Nephron progenitor cell (in vitro differentiated cells): ENCODE measurements at regions not wholly inside any gene's neighbourhood (a gene's known extent, or its start where the extent isn't known, plus 50 kb on each side); places are given as distances from the start of the nearest gene placed in this dataset.

ENCODE experiments used
- DNase-seq: peaks from one replicate; pipeline ENCODE4 v3.0.0; 2021
- H3K27ac Mint-ChIP-seq: 2 replicates; pipeline ENCODE4 v1.8.0; 2021; ENCODE audit warnings: mild to moderate bottlenecking, moderate library complexity, mixed read lengths
- H3K27me3 Mint-ChIP-seq: 2 replicates; pipeline ENCODE4 v1.8.0; 2021; ENCODE audit warnings: mild to moderate bottlenecking, low read depth, mixed read lengths; ENCODE audit not compliant: poor library complexity
- H3K36me3 Mint-ChIP-seq: 2 replicates; pipeline ENCODE4 v1.8.0; 2021; ENCODE audit warnings: low read depth, mixed read lengths
- H3K4me1 Mint-ChIP-seq: 2 replicates; pipeline ENCODE4 v1.8.0; 2021; ENCODE audit warnings: mixed read lengths
- H3K4me3 Mint-ChIP-seq: 2 replicates; pipeline ENCODE4 v1.8.0; 2021; ENCODE audit warnings: mild to moderate bottlenecking, moderate library complexity, mixed read lengths
- H3K9me3 Mint-ChIP-seq: 2 replicates; pipeline ENCODE4 v1.8.0; 2021; ENCODE audit warnings: mild to moderate bottlenecking, moderate library complexity, mixed read lengths
- TF ChIP-seq, protein P1 (sequence below): fragments of 200-600 bp; sonication (generic); IDR thresholded peaks from 2 replicates; pipeline ENCODE4 v1.5.0; 2021; ENCODE audit warnings: antibody characterized with exemption

DNA sequence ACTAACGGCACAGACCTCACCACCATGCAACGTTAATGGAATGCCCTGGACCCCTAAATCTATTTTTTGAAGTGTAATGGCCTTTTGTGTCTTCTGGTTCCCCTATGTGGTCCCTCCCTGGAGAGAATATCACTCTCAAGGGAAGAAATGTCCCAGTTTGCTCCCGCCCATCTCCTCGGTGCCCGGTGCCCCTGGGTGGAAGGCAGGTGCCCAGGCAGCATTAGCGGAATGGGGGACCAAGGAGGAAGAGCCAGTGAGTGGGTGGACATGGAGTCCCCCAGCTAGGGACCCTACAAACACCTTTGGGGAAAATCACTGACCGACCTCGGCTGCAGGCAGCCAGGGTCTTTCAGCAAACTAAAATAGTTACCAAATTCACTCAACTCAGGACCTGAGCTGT, 212.1 kb upstream of the RTL1 start:
- Mint-ChIP-seq H3K4me1 (peaks cover 32% of the 10 kb centered on the region), H3K36me3 (no peaks in the 10 kb centered on the region), H3K27ac (no peak overlapping the region), H3K9me3 (no peaks in the 10 kb centered on the region), H3K27me3 (peaks cover 20% of the 10 kb centered on the region), H3K4me3 (no peak overlapping the region)
- DNase-seq, result no peak
- TF ChIP-seq, protein P1, sequence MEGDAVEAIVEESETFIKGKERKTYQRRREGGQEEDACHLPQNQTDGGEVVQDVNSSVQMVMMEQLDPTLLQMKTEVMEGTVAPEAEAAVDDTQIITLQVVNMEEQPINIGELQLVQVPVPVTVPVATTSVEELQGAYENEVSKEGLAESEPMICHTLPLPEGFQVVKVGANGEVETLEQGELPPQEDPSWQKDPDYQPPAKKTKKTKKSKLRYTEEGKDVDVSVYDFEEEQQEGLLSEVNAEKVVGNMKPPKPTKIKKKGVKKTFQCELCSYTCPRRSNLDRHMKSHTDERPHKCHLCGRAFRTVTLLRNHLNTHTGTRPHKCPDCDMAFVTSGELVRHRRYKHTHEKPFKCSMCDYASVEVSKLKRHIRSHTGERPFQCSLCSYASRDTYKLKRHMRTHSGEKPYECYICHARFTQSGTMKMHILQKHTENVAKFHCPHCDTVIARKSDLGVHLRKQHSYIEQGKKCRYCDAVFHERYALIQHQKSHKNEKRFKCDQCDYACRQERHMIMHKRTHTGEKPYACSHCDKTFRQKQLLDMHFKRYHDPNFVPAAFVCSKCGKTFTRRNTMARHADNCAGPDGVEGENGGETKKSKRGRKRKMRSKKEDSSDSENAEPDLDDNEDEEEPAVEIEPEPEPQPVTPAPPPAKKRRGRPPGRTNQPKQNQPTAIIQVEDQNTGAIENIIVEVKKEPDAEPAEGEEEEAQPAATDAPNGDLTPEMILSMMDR, result no peak

DNA sequence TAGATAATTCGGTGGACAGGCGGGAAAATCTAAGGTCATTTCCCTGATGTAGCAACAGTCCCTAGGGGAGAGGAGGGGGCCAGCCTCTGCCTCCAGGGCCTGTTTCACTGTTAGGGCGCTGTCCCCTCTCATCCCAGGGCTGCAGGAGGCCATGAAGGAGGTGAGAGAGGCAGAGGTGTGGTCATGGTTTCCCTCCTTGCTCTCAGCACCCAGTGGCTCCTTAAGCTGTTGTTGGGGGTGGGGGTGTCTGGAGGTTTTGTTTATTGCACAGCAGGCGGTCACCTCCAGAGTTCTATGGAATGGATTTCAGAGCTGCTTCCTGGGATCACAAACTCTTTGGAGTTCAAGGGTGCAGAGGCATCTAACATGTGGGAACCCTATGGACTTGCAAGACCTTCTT, 212.5 kb upstream of the RTL1 start:
- Mint-ChIP-seq H3K4me3 (no peak overlapping the region), H3K4me1 (peaks cover 30% of the 10 kb centered on the region), H3K36me3 (no peaks in the 10 kb centered on the region), H3K9me3 (no peaks in the 10 kb centered on the region), H3K27ac (no peak overlapping the region), H3K27me3 (peaks cover 22% of the 10 kb centered on the region)
- TF ChIP-seq, protein P1, result no peak
- no peak for DNase-seq

DNA sequence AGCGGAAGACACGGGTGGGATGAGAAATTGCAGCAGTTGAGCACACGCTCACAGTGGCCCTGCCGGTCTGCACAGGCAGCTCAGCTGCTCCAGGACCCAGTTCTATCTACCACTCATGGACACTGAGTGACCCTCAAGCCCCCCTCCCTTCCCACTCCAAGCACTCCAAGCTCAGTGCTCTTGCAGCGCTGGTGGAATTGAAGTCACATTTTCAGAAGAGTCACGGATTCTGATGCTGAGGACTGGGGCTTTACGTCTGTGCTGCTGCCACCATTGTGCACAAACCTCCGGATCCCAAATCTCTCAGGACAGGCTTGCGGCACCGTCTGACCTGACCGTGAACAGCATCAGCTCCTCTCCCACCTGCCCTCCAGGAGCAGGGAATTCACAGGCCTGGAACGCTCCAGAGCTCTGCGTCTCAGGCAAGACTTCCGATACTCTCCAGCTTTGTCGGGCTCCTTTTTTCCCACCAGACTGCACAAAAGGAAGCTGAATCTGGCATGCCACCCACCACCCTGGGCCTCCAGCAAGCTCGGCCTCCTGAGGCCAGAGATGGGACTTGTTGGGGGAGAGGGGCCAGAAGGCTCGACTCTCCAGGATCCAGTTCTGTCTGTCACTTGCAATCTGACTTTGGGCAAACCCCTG, 213.1 kb upstream of the RTL1 start:
- Mint-ChIP-seq H3K4me3 (no peak overlapping the region), H3K36me3 (no peaks in the 10 kb centered on the region), H3K9me3 (no peaks in the 10 kb centered on the region), H3K4me1 (peaks cover 30% of the 10 kb centered on the region), H3K27me3 (peaks cover 22% of the 10 kb centered on the region), H3K27ac (no peak overlapping the region)
- TF ChIP-seq, protein P1, result no peak
- DNase-seq, result no peak

DNA sequence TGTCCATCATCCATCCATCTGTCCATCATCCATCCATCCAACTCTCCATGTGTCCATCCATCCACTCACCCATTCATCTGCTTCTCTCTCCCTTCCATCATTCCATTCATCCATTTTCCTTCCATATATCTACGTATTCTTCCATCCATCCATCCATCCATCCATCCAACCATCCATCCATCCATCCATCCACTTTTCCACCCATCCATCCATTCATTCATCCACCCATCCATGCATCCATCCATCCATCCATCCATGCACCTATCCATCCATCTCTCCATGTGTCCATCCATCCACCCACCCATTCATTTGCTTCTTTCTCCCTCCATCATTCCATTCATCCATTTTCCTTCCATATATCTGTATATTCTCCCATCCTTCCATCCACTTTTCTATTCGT, 214.0 kb upstream of the RTL1 start:
- TF ChIP-seq, protein P1, result no peak
- peaks cover 33% of the 10 kb centered on the region for H3K4me1 Mint-ChIP-seq
- no peaks in the 10 kb centered on the region for H3K9me3 Mint-ChIP-seq
- H3K27ac Mint-ChIP-seq, result peak overlapping the region; percentile 12
- peaks cover 26% of the 10 kb centered on the region for H3K27me3 Mint-ChIP-seq
- H3K36me3 Mint-ChIP-seq, result no peaks in the 10 kb centered on the region
- H3K4me3 Mint-ChIP-seq, result no peak overlapping the region
- no peak for DNase-seq

DNA sequence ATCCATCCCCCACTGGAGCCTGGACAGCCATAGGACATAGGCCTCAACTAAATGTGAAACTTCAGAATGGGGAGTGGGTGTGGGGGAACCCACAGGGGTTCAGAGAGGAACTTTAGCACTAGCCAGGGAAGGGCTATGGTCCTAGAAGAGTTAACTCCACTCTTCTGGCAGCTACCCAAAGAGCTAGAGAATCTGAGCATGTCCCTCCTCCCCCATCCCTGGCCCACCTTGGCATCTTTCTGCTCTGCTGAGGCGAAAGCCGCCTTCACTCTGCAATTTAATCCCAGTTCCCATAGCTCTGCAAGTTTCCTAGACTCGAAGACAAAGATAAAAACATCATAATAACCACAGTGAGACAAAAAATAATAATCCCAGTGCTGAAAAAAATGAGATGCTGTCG, 214.7 kb upstream of the RTL1 start:
- no peak for DNase-seq
- no peak overlapping the region for H3K27ac Mint-ChIP-seq
- H3K36me3 Mint-ChIP-seq, result no peaks in the 10 kb centered on the region
- H3K9me3 Mint-ChIP-seq, result no peaks in the 10 kb centered on the region
- TF ChIP-seq, protein P1, result no peak
- peaks cover 26% of the 10 kb centered on the region for H3K27me3 Mint-ChIP-seq
- no peak overlapping the region for H3K4me3 Mint-ChIP-seq
- peaks cover 34% of the 10 kb centered on the region for H3K4me1 Mint-ChIP-seq
